ENCODE measurements at regions not wholly inside any gene's neighbourhood (a gene's known extent, or its start where the extent isn't known, plus 50 kb on each side); places are given as distances from the start of the nearest gene placed in this dataset.

GRCh38 chr7:130918129-130919052 is 184.4 kb upstream of the KLF14 start:
- TF ChIP-seq CTCF (IDR thresholded peaks at IDR 0.05; ENCODE audit: control extremely low read depth, extremely low read depth, low read depth, missing control alignments): no peak
- no peak for DNase-seq (ENCODE audit: extremely low spot score)
- ChIA-PET CTCF (interaction anchor here (0.6 to 1.3 kb wide), 4 partner anchors 13 to 42 kb away, joined by 3 to 5 read pairs (median 3); no protein-coding TSS in a partner anchor), POLR2A (interaction anchor here (0.5 to 0.9 kb wide), 2 partner anchors 10 to 40 kb away, joined by 3 to 6 read pairs; no protein-coding TSS in a partner anchor)

DNA sequence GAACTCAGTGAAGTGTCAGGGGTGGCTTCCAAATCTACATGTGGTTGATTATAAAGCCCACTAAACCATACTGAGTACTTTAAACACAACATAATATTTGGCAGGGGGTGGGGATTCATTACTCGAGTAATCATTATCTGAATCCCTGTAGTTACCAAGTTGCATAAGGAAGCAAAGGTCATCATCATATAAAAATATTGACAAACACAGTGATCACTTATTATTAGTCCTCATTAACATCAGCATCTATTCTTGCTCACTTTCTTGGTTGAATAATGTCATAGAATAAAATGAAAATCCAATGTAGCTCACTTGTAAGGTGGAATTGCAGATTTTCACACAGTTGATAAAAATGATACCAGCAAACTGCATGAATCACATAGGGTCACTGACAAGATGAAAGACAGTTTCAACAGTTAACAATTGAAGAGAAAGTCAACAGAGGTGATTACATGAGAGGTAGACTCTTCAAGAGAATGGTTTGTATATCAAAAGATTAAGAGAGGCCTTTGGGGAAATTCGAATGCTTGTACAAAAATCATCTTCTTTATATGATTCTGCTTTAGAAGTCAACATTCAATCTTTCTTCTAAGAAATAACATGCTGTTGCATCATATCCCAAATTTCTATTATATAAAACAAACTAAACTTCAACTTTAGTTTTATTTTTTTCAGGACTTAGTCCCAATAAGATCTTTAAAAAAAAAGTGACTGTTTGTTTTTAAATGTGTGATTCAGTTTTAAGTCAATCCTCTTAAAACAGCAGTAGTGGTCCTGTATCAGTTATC is 185.5 kb upstream of the KLF14 start:
- POLR2A ChIA-PET: interaction anchor here (0.9 kb wide), 1 partner anchor 39 kb away, joined by 3 read pairs; no protein-coding TSS in a partner anchor

DNA sequence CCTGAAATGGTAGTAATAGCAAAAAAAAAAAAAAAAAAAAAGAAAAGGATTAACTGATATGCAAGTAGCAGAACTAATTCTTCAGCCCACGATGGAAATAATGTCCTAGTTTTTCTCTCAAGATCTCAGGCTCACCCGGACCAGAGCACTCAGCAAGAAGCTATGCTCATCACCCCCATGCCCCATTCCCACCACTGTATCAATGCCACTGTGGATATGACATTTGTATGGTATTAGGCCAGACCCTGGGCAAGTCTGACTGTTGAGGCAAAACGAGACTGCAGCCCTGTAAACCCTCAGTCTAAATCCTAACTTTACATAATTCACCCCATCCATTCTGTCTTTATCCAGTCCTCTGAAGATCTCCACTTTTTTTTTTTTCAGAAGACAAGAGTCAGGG is 186.1 kb upstream of the KLF14 start:
- ChIA-PET POLR2A (no interaction called here), CTCF (no interaction called here)
- TF ChIP-seq CTCF (IDR thresholded peaks at IDR 0.05; ENCODE audit: control extremely low read depth, extremely low read depth, low read depth, missing control alignments): no peak
- no peak for DNase-seq (ENCODE audit: extremely low spot score)

More for the DNA sequence above, 185.5 kb upstream of the KLF14 start:
- DNase-seq (ENCODE audit: extremely low spot score): no peak
- CTCF ChIA-PET: interaction anchor here (1.2 to 1.3 kb wide), 2 partner anchors 12 to 41 kb away, joined by 3 read pairs; no protein-coding TSS in a partner anchor
- TF ChIP-seq CTCF (IDR thresholded peaks at IDR 0.05; ENCODE audit: control extremely low read depth, extremely low read depth, low read depth, missing control alignments): no peak

- no peak for TF ChIP-seq CTCF (IDR thresholded peaks at IDR 0.05; ENCODE audit: control extremely low read depth, extremely low read depth, low read depth, missing control alignments)
- ChIA-PET POLR2A (interaction anchor here (0.6 kb wide), 1 partner anchor 10 kb away, joined by 3 read pairs; no protein-coding TSS in a partner anchor), CTCF (interaction anchor here (0.6 to 1.7 kb wide), 9 partner anchors 8 to 538 kb away, joined by 3 to 8 read pairs (median 3); no protein-coding TSS in a partner anchor)
- no peak for DNase-seq (ENCODE audit: extremely low spot score)
Measured at GRCh38 chr7:130921391-130922180, 187.6 kb upstream of the KLF14 start.

GRCh38 chr7:130922206-130923112 is 188.5 kb upstream of the KLF14 start:
- ChIA-PET CTCF (interaction anchor here (0.6 to 1.7 kb wide), 8 partner anchors 8 to 537 kb away, joined by 3 to 8 read pairs (median 4); no protein-coding TSS in a partner anchor), POLR2A (interaction anchor here (0.6 kb wide), 2 partner anchors 9 to 12 kb away, joined by 3 read pairs; no protein-coding TSS in a partner anchor)
- TF ChIP-seq CTCF (IDR thresholded peaks at IDR 0.05; ENCODE audit: control extremely low read depth, extremely low read depth, low read depth, missing control alignments): no peak
- no peak for DNase-seq (ENCODE audit: extremely low spot score)
